Activated CD4-positive, alpha-beta T cell treated with anti-CD3 and anti-CD28 coated beads, Interleukin-2, amount 50 U/mL, for 1 hour (primary cell): ENCODE measurements at regions not wholly inside any gene's neighbourhood (a gene's known extent, or its start where the extent isn't known, plus 50 kb on each side); places are given as distances from the start of the nearest gene placed in this dataset.

Experiments
- DNase-seq: peaks from one replicate; pipeline ENCODE4 v3.0.0-alpha.2; 2020

DNA sequence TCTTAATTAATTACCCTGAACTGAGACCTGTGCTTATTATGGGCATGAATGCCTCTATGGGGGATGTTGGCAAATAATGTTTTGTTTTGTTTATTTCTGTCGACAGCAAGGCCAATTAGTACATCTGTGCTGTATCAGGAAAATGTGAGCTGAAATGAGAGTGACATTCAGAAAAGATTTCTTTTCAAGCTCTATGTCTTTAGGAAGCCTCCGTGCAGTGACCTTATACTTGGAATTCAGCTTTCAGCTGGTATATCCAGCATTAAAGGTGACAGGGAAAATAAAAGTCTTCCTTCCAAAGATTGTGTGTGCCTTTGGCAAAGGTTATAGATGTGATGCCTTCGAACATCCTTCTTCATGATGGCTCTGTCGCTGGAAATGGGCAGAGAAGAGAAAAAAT lies 1061.1 kb downstream of the SORCS3 start:
- DNase-seq, result no peak

DNA sequence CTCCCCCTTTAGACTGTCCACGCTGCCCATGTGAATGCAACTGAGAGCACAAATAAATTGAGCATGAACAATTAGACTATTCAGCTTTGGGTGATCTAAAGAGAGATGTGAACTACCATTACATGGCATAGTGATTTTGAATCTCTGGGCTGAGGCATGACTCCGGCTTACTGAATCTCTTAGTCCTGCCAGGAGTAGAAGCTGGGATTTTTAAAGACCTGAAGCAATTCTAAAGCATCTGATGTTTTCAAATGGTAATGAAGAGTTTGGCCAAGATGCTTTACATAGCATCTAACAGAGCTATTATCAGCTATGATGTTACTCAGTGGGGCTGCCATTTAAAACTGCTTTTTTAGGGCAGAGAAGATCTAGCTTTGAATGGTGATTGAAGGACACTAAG lies 1059.1 kb downstream of the SORCS3 start:
- DNase-seq, result no peak

DNA sequence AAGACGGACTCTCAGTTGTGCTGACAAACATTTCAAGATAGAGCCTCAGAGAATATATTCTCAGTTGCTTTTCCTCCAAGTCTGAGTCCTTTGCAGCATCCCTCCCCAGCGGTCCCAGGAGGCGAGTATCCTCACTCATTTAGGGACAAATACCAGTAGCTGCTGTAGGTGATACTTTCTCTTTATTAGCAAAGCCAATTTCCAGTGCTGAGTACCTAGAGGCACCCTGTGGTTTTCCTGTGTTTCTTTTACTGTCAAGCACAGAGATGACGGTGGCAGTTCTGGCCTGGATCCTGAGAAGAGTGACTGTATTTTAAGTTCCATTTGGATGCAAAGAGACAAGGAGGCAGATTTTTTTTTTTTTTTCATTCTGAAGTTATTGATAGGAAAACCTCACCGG lies 1058.4 kb downstream of the SORCS3 start:
- no peak for DNase-seq

DNA sequence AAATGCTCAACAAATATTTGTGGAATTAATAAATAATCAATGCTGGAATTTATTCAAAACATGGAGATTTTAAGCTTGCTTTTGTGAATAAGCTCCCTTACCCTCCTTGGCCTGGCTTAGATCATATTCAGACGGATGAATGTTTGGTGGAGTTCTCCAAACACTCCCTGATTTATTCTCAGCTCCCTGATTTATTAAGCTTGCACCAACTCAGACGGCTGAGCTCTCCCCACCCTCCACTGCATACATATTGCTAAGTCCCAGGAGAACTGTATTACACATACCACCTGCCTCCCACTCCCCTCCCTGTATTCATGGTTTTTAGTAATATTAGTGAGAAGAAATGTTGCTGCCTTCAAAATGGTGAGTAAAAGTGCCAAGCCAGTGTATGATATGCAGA lies 1057.5 kb downstream of the SORCS3 start:
- DNase-seq, result no peak

DNA sequence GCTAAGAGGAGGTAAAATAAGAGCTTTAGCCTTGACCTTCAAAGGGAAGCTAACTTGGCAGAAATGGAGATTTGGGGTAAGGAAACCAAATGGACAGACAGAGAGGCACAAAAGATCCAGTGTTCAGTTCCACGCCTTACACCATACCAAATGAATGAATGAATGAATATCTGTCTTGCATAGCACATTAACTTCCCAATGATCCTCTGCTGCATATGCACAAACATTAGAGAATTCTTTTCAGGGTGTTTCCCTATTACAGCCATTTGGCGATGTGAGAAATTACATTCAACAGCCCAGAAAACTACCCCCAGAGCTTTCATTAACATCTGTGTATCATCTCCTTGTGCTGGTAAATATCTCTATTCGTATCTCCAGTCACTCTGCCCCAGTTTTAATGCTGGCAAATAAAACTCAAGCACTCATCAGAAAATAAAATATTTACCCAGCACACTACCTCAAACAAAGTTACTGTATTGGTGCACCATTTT lies 1056.2 kb downstream of the SORCS3 start:
- no peak for DNase-seq

DNA sequence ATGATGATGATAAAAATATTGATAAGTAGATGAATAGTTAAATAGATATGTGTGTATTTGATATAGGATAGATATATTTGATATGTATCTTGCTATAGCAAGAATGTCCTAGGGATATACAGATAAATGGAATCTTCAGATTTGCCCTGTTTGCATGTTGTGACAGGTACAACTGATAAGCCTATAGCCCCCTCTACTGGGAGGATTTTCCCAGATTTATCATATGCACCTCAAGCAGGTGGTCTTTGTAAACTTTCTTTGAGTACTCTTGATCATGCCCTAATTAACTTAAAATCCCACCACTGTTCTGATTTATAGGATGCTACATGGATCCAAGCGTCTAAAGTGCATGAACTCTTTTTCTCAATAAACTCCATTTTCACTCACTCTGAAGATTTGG lies 1050.7 kb downstream of the SORCS3 start:
- no peak for DNase-seq

DNA sequence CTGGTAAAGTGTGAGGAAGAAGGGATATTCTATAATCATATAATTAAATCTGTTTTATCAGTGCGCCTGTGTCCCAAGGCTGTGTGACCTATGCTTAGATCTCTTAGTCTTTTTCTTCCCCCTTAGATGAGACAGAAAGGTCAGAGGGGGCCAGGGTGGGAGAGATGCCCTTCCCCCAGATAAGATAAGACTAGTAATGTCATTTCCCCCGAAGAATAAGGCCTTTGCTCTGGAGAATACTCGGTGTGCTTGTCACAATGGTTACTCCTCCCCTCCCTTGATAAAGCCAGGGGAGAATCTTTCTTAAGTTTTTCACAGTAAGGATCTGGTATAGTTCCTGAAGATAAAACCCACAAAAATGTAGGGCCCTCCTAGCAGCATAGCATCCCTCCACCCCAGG lies 1041.8 kb downstream of the SORCS3 start:
- DNase-seq, result no peak

DNA sequence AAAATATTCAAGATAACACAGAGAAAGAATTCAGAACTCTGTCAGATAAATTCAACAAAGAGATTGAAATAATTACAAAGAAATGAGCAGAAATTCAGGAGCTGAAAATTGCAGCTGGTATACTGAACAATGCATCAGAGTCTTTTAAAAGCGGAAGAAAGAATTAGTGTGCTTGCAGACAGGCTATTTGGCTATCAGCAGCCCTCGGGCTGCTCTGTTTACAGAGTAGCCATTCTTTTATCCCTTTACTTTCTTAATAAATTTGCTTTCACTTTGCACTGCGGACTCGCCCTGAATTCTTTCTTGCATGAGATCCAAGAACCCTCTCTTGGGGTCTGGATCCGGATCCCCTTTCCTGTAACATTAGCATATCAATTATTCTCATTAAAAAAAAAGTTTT lies 1040.0 kb downstream of the SORCS3 start:
- DNase-seq, result no peak

DNA sequence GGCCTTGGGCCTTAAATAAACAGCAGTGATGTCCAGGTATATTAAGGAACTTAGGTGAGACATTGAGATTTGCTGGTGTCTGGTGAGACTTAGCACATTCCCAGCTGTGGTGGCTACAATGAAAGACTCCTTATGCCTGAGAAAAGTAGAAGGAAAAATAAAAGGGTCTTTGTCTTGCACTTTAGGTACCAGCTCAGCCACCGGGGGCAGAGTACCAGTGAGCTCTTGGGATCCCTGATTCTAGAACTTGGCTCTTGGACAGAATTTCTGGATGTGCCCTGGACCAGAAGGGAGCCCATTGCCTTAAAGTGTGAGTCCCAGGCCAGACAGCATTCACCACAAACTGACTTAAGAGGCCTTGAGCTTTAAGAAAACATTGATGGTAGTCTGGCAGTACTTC lies 1038.7 kb downstream of the SORCS3 start:
- DNase-seq, result no peak

DNA sequence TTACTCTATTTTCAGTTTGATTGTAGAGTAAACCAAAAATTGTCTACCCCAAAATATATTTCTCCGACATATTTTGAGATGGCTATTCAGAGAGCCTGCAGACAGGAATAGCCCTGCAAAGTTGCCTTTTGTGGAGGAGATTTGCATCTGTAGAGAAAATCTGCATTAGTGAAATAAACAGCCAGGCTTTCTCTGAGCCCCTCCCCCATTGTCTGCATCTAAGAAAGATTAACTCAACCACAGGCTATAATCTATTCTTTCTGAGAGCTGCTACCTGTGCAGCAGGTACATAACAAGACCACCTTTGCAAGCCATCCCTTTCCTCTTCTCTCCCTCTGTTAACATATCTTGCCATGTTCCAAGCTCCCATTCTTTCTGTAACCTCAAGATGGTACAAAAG lies 1034.2 kb downstream of the SORCS3 start:
- no peak for DNase-seq

DNA sequence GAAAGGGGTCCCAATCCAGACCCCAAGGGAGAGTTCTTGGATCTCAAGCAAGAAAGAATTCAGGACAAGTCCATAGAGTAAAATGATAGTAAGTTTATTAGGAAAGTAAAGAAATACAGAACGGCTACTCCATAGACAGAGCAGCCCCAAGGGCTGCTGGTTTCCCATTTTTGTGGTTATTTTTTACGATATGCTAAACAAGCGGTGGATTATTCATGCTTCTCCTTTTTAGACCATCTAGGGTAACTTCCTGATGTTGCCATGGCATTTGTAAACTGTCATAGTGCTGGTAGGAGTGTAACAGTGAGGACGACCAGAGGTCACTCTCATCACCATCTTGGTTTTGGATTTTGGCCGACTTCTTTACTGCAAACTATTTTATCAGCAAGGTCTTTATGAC lies 1033.4 kb downstream of the SORCS3 start:
- DNase-seq, result no peak

DNA sequence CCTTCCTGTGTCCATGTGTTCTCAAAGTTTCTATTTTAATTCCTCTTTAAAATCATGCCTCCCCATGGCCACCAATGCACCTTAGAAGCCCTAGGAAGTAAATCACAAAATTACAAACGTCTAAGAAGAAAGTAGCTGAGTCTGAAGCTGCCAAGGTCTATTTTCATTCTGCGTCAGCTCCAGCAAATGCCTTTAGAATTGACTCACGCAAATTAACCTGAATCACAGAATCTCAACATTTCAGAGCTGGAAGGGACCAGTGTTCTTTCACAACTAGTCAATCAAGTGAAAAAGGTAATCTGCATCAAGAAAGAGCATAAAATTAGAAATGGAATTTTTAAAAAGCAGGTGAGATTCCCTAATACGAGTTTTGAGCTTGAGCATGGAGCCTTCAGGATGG lies 1017.6 kb downstream of the SORCS3 start:
- no peak for DNase-seq

DNA sequence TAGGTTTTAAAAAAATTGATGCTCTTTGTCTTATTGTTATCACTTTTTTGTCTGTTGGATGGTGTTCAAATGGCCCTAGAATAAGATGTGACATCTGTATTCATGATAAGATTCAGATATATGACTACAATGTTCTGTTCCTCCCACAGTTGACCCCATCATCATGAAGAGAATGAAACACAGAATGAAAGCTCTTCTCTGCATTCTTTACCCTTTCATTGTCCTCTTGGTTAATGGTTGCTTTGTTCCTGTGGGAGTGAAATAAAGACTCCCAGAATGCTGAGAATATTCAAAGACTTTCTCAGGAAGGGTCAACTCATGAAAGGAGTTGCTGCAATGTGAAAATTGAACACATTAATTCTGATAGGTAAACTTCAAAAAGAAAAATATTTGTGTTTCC lies 1015.8 kb downstream of the SORCS3 start:
- DNase-seq, result no peak

DNA sequence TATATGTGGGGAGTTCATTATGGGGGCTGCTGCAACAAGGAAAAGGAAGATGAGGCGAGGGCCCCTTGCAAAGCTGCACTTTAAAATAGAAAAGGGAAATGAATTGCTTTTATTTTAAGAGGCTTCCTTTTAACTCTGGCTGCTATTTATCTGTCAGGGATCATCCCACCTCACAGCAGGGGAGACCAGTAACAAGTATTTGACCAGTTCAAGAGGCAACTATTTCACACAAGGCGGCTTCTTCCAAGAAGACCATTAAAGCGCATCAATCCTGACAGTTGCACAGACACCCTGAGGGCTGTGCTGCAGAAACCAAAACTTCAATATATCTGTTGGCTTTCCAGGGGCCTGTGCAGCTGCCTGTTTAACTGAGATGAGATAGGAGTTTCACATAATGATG lies 1009.2 kb downstream of the SORCS3 start:
- DNase-seq, result no peak

DNA sequence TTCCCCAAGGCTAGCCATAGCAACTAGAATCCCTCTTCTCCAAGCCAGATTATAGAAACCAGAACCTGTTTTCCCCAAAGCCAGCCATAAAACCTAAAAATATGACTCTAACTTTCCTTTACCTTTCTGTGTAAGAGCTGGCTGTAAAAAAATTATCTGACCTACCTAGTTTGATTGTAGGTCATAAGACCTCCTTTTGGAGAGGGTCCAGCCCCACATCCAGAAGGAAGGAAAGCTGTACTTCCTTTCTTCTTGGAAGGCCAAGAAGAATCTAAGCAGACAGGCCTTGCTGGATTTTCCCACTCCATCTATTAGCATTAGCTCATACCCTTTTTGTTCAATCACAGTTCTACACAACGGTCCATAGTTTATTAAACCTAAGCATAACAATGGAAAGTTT lies 1006.3 kb downstream of the SORCS3 start:
- DNase-seq, result no peak

DNA sequence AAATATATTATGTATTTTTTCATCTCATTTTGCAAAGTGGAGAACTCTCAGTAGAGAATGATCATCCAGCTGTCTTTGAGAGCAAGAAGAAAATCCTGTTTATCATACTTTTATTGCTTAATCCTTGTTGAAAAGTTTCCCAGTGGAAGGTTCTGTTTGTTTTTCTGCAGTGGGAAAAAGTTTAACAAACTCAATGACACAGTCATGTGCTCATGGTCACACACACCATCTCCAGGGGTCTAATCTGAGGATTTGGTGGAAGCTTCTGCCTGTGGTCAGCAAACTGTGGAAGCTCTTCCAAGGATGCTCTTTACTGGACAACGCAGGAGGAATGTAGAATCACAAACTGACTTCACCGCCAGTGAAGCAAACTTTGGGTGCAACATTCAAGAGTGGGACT lies 1003.9 kb downstream of the SORCS3 start:
- DNase-seq, result no peak

DNA sequence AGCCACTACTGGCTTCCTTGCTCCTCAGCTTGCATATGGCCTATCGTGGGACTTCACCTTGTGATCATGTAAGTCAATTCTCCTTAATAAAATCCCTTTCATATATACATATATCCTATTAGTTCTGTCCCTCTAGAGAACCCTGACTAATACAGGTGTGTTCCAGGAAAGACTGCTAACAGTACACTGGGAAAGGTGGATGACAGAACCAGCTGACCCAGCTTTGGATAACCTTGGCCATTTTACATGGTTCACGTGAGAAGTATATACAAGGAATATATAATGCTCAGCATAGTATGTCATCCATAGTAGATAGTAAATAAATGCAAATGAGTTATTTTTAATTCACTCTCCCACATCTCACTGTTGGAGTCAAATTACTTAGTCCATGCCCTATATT lies 1003.5 kb downstream of the SORCS3 start:
- no peak for DNase-seq

DNA sequence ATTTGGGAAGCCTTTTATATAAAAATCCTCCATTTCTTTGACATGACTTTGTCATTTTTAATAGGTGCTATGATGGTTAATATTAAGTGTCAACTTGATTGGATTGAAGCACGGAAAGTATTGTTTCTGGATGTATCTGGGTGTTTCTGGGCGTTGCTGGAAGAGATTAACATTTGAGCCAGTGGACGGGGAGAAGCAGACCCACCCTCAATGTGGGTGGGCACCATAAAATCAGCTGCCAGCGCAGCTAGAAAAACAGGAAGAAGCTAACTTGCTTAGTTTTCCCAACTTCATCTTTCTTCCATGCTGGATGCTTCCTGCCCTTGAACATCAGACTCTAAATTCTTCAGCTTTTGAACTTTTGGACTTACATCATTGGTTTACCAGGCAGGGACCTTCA lies 1003.0 kb downstream of the SORCS3 start:
- no peak for DNase-seq

DNA sequence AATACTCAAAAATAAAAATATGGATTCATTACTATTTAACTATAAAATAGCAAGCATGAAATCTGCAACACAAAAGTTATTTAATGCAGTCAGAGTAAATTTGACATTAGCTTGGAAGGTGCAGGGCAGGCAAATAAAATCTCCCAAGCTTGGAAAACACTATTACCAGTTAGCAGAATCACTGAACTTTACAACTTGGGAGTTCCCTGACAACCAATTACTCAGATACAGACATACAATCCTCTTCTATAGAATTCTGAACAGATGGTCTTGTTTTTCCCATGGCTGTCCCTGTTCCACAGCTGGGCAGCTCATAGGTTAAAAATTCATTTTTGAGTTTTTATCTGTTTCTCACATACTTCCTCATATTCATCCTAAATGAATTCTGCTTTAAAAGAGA lies 1002.6 kb downstream of the SORCS3 start:
- DNase-seq, result no peak

DNA sequence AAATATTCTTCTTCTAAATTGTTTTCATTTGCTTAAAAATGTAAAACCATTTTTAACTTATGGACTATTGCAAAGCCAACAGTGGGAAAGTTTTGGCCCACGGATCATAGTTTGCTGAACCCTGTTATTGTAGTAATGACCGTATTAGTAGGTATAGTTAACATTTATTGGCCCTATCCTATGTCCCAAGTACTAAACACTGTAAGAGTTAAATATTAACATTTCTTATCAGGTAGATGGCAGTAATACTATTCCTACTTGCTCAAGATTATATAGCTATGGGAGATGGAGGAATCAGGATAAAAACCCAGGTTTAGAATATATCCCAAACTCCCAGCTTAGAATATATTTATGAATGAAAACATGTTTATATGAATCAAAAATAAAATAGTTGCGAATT lies 993.2 kb downstream of the SORCS3 start:
- DNase-seq, result no peak

DNA sequence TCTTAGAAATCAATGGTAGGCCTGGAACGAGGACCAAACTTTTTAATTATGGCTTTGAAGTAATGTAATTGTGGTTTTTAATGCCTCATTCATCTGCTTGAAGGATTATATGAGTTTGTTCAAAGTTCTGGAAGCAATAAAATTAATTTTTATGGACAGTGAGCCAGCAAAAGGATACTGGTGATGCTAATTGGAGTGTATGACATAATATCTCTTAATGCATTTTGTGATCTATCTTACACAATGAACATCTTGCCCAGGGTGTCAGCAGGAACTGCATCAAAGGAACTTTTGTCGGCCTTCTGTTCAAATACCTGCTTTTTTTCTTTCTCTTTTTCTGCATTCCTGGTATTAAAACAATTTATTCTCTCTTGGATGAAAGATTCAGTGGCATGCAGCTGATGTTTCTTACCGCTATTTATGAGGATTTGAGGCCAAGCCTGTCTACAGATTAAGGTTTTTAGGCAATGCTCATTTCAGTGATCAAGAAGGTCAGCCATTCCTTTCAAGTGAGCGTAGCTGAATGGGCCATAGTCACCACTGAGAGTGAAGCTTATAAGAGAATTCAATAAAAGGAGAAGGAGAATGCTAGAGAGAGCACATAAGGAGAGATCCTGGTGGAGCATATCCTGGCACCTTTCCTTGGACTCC lies 974.8 kb downstream of the SORCS3 start:
- DNase-seq, result no peak

DNA sequence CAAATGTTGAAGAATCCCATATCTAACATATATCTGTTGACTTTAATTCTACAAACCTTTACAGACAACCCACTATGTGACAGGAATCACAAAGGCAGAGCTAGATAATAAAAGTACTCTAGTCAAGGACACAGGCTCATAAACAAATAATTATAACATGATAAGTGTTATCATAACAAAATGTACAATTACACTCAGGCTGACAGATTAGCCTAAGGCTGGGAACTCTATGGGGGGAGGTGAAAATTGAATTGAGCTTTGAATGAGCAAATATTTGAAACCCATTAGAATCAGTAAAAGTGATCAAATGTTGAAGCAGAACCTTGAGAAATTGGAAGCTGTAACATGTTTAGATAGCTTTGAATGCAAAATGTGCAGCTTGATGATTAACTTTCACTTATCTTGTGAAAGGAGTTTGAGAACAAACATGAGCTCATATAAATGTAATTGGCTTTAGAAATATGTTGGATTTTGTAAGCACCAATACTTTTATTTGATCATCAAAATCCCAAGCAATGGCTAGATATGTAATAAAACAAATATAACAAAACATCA lies 970.2 kb downstream of the SORCS3 start:
- DNase-seq, result no peak

DNA sequence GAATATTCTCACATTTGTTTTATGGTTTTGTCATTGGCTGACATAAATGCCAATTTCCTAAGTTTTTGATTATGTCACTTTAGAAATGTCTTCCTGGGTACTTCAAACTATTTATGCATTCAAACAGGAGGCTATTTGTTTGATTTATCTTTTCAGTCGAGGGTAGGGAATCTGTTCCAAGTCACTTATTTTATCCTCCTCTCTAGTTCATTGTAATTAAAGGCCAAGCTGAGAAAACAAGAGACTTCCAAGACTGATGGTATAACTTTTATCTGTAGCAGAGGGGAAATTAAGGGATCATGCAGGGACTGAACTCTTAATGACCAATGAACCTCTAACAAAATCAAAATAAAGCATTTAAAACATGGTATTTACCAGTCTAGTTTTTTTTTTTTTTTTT lies 968.4 kb downstream of the SORCS3 start:
- DNase-seq, result no peak

DNA sequence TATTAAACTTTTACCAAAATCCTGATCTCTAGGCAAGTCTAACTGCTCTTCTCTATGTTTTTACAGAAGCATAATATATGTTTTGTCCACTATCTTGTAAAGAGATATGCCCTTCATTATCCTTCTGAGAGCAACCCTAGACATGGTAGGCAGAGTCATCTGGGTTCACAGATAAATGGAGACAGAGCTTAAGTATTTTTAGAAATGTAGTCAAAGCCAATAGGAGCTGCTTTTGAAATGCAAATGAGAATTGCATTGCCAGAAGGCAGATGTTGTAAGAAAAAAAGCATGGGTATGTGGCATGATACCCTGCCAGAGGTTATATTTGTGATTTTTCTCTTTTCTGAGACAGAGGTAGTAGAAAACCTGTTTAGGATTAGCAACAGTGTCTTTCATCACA lies 964.8 kb downstream of the SORCS3 start:
- DNase-seq, result no peak

DNA sequence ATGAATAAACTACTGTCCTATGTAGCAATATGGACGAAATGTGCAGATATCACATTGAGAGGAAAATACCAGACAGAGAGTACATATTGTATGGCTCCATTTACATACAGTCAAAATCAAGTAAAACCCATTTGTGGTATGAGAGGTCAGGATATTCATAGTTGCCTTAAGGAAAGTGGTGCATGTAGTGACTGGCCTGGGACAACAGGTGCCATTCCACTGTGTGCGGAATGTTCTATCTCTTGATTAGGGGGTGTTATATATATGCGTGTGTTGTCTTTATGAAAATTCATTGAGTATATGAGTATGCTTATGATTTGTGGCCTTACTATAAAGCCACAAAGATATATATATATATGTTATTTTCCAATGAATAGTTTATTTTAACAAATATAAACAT lies 964.0 kb downstream of the SORCS3 start:
- DNase-seq, result no peak
